HEK293 (cell line): ENCODE measurements at regions not wholly inside any gene's neighbourhood (a gene's known extent, or its start where the extent isn't known, plus 50 kb on each side); places are given as distances from the start of the nearest gene placed in this dataset.

ENCODE experiments used
- BCL11B ChIP-seq: fragments of 450-650 bp; formaldehyde crosslinking; IDR thresholded peaks from 2 replicates; pipeline ENCODE4 v1.5.1; 2016; ENCODE audit warnings: low read depth, missing biosample characterization, missing genetic modification characterization
- GFI1B ChIP-seq: fragments of 450-650 bp; formaldehyde crosslinking; IDR thresholded peaks from 2 replicates; pipeline ENCODE4 v1.5.1; 2016; ENCODE audit warnings: missing biosample characterization, missing genetic modification characterization
- GLIS2 ChIP-seq: fragments of 450-650 bp; formaldehyde crosslinking; IDR thresholded peaks from 2 replicates; pipeline ENCODE4 v1.5.1; 2016; ENCODE audit warnings: missing biosample characterization, missing genetic modification characterization
- HOXC10 ChIP-seq: sonication (generic); formaldehyde crosslinking; IDR thresholded peaks from 2 replicates; pipeline ENCODE4 v1.8.1; 2023; ENCODE audit warnings: mild to moderate bottlenecking, missing genetic modification reagents
- KLF1 ChIP-seq: fragments of 450-650 bp; formaldehyde crosslinking; IDR thresholded peaks from 2 replicates; pipeline ENCODE4 v1.5.1; 2016; ENCODE audit warnings: missing biosample characterization, missing genetic modification characterization
- MEIS1 ChIP-seq: sonication (generic); formaldehyde crosslinking; IDR thresholded peaks from 2 replicates; pipeline ENCODE4 v1.8.1; 2022; ENCODE audit warnings: missing genetic modification reagents, mild to moderate bottlenecking, borderline replicate concordance
- REPIN1 ChIP-seq: fragments of 450-650 bp; formaldehyde crosslinking; IDR thresholded peaks from 2 replicates; pipeline ENCODE4 v1.5.1; 2017; ENCODE audit warnings: missing biosample characterization, missing genetic modification characterization, low read depth
- SALL2 ChIP-seq: fragments of 450-650 bp; formaldehyde crosslinking; IDR thresholded peaks from 2 replicates; pipeline ENCODE4 v1.5.0; 2017; ENCODE audit warnings: missing biosample characterization, mild to moderate bottlenecking, missing genetic modification characterization, borderline replicate concordance
- ZBTB1 ChIP-seq: fragments of 450-650 bp; formaldehyde crosslinking; IDR thresholded peaks from 2 replicates; pipeline ENCODE4 v1.5.1; 2016; ENCODE audit warnings: missing biosample characterization, missing genetic modification characterization
- ZFHX2 ChIP-seq: fragments of 450-650 bp; formaldehyde crosslinking; conservative IDR thresholded peaks from 2 replicates; pipeline ENCODE4 v1.5.1; 2016; ENCODE audit warnings: missing biosample characterization, missing genetic modification characterization
- ZNF10 ChIP-seq: fragments of 450-650 bp; formaldehyde crosslinking; IDR thresholded peaks from 2 replicates; pipeline ENCODE4 v1.5.1; 2017; ENCODE audit warnings: missing biosample characterization, missing genetic modification characterization
- ZNF114 ChIP-seq: fragments of 450-650 bp; formaldehyde crosslinking; IDR thresholded peaks from 2 replicates; pipeline ENCODE4 v1.5.0; 2017; ENCODE audit warnings: missing biosample characterization, missing genetic modification characterization
- ZNF132 ChIP-seq: fragments of 450-650 bp; formaldehyde crosslinking; IDR thresholded peaks from 2 replicates; pipeline ENCODE4 v1.5.1; 2017; ENCODE audit warnings: missing biosample characterization, missing genetic modification characterization, borderline replicate concordance
- ZNF155 ChIP-seq: fragments of 450-650 bp; formaldehyde crosslinking; IDR thresholded peaks from 2 replicates; pipeline ENCODE4 v1.5.1; 2016; ENCODE audit warnings: missing biosample characterization, missing genetic modification characterization
- ZNF248 ChIP-seq: fragments of 450-650 bp; formaldehyde crosslinking; IDR thresholded peaks from 2 replicates; pipeline ENCODE4 v1.5.1; 2017; ENCODE audit warnings: missing biosample characterization, missing genetic modification characterization
- ZNF324 ChIP-seq: fragments of 450-650 bp; formaldehyde crosslinking; IDR thresholded peaks from 2 replicates; pipeline ENCODE4 v1.5.1; 2016; ENCODE audit warnings: missing biosample characterization, missing genetic modification characterization
- ZNF354C ChIP-seq: fragments of 450-650 bp; formaldehyde crosslinking; IDR thresholded peaks from 2 replicates; pipeline ENCODE4 v1.5.1; 2016; ENCODE audit warnings: missing biosample characterization, missing genetic modification characterization, low read depth, borderline replicate concordance
- ZNF366 ChIP-seq: fragments of 450-650 bp; formaldehyde crosslinking; conservative IDR thresholded peaks from 2 replicates; pipeline ENCODE4 v1.5.1; 2016; ENCODE audit warnings: missing biosample characterization, missing genetic modification characterization
- ZNF404 ChIP-seq: fragments of 450-650 bp; formaldehyde crosslinking; IDR thresholded peaks from 2 replicates; pipeline ENCODE4 v1.5.1; 2017; ENCODE audit warnings: missing biosample characterization, missing genetic modification characterization
- ZNF596 ChIP-seq: fragments of 450-650 bp; IDR thresholded peaks from 2 replicates; pipeline ENCODE4 v1.5.0; 2018; ENCODE audit warnings: missing biosample characterization, mild to moderate bottlenecking, missing genetic modification characterization, moderate library complexity
- ZNF610 ChIP-seq: fragments of 450-650 bp; formaldehyde crosslinking; IDR thresholded peaks from 2 replicates; pipeline ENCODE4 v1.5.1; 2016; ENCODE audit warnings: missing biosample characterization, missing genetic modification characterization, borderline replicate concordance
- ZNF670 ChIP-seq: fragments of 450-650 bp; formaldehyde crosslinking; IDR thresholded peaks from 2 replicates; pipeline ENCODE4 v1.5.1; 2016; ENCODE audit warnings: missing biosample characterization, missing genetic modification characterization, low read depth
- ZNF677 ChIP-seq: fragments of 450-650 bp; IDR thresholded peaks from 2 replicates; pipeline ENCODE4 v1.5.0; 2018; ENCODE audit warnings: missing biosample characterization, mild to moderate bottlenecking, missing genetic modification characterization, moderate library complexity
- ZNF701 ChIP-seq: fragments of 450-650 bp; formaldehyde crosslinking; IDR thresholded peaks from 2 replicates; pipeline ENCODE4 v1.5.1; 2016; ENCODE audit warnings: missing biosample characterization, missing genetic modification characterization
- TF ChIP-seq, protein P1 (sequence below): fragments of 450-650 bp; formaldehyde crosslinking; IDR thresholded peaks from 2 replicates; pipeline ENCODE4 v1.5.1; 2016; ENCODE audit warnings: missing biosample characterization, missing genetic modification characterization
- TF ChIP-seq, protein P2 (sequence below): fragments of 450-650 bp; formaldehyde crosslinking; IDR thresholded peaks from 2 replicates; pipeline ENCODE4 v1.5.1; 2017; ENCODE audit warnings: missing biosample characterization, missing genetic modification characterization
- TF ChIP-seq, protein P3 (sequence below): fragments of 450-650 bp; formaldehyde crosslinking; IDR thresholded peaks from 2 replicates; pipeline ENCODE4 v1.5.1; 2017; ENCODE audit warnings: missing biosample characterization, missing genetic modification characterization
- TF ChIP-seq, protein P4 (sequence below): fragments of 450-650 bp; formaldehyde crosslinking; IDR thresholded peaks from 2 replicates; pipeline ENCODE4 v1.5.1; 2016; ENCODE audit warnings: missing biosample characterization, missing genetic modification characterization, low read depth
- TF ChIP-seq, protein P5 (sequence below): fragments of 450-650 bp; formaldehyde crosslinking; IDR thresholded peaks from 2 replicates; pipeline ENCODE4 v1.5.1; 2016; ENCODE audit warnings: missing biosample characterization, missing genetic modification characterization
- TF ChIP-seq, protein P6 (sequence below): fragments of 450-650 bp; IDR thresholded peaks from 2 replicates; pipeline ENCODE4 v1.5.1; 2018; ENCODE audit warnings: missing biosample characterization, missing genetic modification characterization

DNA sequence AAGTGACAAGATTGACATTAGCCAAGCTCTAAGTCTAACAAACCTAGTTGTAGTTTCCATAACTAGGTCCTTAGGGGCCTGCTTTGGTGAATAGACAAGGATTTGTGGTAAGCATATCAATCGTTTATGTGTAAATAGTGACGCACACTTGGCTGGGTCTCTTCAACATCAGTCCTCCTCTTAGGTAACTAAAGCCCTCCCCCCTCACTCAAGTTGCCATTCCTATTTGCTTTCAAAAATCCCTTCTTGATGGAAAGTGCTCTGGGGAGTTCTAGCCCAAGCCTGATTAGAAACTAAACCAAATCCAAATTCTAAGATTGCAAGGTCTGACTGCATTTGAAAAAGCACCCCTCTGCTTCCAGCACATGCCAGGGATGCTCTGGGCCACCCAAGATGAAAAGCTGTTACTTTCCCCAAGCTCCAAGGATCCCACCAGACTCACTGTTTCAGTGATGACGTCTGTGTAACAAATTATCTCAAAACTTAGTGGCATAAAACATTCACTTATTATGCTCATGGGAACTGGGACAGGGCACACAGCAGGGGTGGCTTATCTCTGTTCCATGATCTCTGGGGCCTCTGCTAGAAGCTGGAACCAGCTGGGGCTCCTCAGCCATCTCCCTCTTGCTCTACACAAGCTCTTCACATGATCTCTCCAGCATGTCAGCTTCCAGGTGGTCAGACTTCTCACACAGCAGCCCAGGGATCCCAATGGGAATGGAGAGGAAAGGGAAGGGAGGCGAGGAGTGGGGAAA is 74.1 kb downstream of the RRAGC start (continued):
- TF ChIP-seq GFI1B (tag by site-specific recombination) (peak; percentile 98), ZNF324 (tag by site-specific recombination) (no peak; the same call in 1 of the 2 replicates), ZNF596 (peak; percentile 71), ZNF155 (no peak), ZNF610 (0 out of 2 replicates have a peak, but pooled peaks have one; percentile 13), ZNF248 (tag by site-specific recombination) (no peak), MEIS1 (no peak), ZBTB1 (tag by site-specific recombination) (peak; percentile 73; the same call in 1 of the 2 replicates), ZNF701 (tag by site-specific recombination) (no peak), GLIS2 (tag by site-specific recombination) (peak; percentile 15; the same call in 1 of the 2 replicates), KLF1 (tag by site-specific recombination) (no peak), ZNF404 (tag by site-specific recombination) (0 out of 2 replicates have a peak, but pooled peaks have one; percentile 22), ZNF670 (tag by site-specific recombination) (no peak), ZNF677 (no peak), HOXC10 (CRISPR knock-in tag) (no peak), ZNF354C (tag by site-specific recombination) (no peak), SALL2 (tag by site-specific recombination) (no peak), REPIN1 (tag by site-specific recombination) (no peak), ZNF132 (no peak), ZNF114 (tag by site-specific recombination) (no peak), BCL11B (tag by site-specific recombination) (0 out of 2 replicates have a peak, but pooled peaks have one; percentile 13), ZFHX2 (no peak), ZNF366 (tag by site-specific recombination) (peak; percentile 95), ZNF10 (tag by site-specific recombination) (peak; percentile 13; the same call in 1 of the 2 replicates)
- TF ChIP-seq, protein P1, sequence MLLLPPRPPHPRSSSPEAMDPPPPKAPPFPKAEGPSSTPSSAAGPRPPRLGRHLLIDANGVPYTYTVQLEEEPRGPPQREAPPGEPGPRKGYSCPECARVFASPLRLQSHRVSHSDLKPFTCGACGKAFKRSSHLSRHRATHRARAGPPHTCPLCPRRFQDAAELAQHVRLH (tag by site-specific recombination) = no peak; the same call in 1 of the 2 replicates
- TF ChIP-seq, protein P2, sequence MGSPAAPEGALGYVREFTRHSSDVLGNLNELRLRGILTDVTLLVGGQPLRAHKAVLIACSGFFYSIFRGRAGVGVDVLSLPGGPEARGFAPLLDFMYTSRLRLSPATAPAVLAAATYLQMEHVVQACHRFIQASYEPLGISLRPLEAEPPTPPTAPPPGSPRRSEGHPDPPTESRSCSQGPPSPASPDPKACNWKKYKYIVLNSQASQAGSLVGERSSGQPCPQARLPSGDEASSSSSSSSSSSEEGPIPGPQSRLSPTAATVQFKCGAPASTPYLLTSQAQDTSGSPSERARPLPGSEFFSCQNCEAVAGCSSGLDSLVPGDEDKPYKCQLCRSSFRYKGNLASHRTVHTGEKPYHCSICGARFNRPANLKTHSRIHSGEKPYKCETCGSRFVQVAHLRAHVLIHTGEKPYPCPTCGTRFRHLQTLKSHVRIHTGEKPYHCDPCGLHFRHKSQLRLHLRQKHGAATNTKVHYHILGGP (tag by site-specific recombination) = no peak
- TF ChIP-seq, protein P3, sequence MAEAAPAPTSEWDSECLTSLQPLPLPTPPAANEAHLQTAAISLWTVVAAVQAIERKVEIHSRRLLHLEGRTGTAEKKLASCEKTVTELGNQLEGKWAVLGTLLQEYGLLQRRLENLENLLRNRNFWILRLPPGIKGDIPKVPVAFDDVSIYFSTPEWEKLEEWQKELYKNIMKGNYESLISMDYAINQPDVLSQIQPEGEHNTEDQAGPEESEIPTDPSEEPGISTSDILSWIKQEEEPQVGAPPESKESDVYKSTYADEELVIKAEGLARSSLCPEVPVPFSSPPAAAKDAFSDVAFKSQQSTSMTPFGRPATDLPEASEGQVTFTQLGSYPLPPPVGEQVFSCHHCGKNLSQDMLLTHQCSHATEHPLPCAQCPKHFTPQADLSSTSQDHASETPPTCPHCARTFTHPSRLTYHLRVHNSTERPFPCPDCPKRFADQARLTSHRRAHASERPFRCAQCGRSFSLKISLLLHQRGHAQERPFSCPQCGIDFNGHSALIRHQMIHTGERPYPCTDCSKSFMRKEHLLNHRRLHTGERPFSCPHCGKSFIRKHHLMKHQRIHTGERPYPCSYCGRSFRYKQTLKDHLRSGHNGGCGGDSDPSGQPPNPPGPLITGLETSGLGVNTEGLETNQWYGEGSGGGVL = peak; percentile 57; the same call in 1 of the 2 replicates
- TF ChIP-seq, protein P4, sequence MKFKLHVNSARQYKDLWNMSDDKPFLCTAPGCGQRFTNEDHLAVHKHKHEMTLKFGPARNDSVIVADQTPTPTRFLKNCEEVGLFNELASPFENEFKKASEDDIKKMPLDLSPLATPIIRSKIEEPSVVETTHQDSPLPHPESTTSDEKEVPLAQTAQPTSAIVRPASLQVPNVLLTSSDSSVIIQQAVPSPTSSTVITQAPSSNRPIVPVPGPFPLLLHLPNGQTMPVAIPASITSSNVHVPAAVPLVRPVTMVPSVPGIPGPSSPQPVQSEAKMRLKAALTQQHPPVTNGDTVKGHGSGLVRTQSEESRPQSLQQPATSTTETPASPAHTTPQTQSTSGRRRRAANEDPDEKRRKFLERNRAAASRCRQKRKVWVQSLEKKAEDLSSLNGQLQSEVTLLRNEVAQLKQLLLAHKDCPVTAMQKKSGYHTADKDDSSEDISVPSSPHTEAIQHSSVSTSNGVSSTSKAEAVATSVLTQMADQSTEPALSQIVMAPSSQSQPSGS (tag by site-specific recombination) = peak; percentile 75; the same call in 1 of the 2 replicates
- TF ChIP-seq, protein P5, sequence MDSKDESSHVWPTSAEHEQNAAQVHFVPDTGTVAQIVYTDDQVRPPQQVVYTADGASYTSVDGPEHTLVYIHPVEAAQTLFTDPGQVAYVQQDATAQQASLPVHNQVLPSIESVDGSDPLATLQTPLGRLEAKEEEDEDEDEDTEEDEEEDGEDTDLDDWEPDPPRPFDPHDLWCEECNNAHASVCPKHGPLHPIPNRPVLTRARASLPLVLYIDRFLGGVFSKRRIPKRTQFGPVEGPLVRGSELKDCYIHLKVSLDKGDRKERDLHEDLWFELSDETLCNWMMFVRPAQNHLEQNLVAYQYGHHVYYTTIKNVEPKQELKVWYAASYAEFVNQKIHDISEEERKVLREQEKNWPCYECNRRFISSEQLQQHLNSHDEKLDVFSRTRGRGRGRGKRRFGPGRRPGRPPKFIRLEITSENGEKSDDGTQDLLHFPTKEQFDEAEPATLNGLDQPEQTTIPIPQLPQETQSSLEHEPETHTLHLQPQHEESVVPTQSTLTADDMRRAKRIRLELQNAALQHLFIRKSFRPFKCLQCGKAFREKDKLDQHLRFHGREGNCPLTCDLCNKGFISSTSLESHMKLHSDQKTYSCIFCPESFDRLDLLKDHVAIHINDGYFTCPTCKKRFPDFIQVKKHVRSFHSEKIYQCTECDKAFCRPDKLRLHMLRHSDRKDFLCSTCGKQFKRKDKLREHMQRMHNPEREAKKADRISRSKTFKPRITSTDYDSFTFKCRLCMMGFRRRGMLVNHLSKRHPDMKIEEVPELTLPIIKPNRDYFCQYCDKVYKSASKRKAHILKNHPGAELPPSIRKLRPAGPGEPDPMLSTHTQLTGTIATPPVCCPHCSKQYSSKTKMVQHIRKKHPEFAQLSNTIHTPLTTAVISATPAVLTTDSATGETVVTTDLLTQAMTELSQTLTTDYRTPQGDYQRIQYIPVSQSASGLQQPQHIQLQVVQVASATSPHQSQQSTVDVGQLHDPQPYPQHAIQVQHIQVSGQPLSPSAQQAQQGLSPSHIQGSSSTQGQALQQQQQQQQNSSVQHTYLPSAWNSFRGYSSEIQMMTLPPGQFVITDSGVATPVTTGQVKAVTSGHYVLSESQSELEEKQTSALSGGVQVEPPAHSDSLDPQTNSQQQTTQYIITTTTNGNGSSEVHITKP (tag by site-specific recombination) = peak; percentile 98
- TF ChIP-seq, protein P6, sequence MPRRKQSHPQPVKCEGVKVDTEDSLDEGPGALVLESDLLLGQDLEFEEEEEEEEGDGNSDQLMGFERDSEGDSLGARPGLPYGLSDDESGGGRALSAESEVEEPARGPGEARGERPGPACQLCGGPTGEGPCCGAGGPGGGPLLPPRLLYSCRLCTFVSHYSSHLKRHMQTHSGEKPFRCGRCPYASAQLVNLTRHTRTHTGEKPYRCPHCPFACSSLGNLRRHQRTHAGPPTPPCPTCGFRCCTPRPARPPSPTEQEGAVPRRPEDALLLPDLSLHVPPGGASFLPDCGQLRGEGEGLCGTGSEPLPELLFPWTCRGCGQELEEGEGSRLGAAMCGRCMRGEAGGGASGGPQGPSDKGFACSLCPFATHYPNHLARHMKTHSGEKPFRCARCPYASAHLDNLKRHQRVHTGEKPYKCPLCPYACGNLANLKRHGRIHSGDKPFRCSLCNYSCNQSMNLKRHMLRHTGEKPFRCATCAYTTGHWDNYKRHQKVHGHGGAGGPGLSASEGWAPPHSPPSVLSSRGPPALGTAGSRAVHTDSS (tag by site-specific recombination) = peak; percentile 60; the same call in 1 of the 2 replicates
